ENCODE measurements at regions not wholly inside any gene's neighbourhood (a gene's known extent, or its start where the extent isn't known, plus 50 kb on each side); places are given as distances from the start of the nearest gene placed in this dataset.

GRCh38 chr1:98217601-98218000 is 296.8 kb upstream of the DPYD start:
- intact Hi-C loops (cut with micrococcal nuclease) = no loop called here
- Mint-ChIP-seq H3K27ac (no peak overlapping the region), H3K4me3 (no peak overlapping the region), H3K27me3 (ENCODE audit: low read depth) (no peaks in the 10 kb centered on the region), H3K4me1 (ENCODE audit: low read depth) (no peaks in the 10 kb centered on the region), H3K9me3 (peaks cover 3% of the 10 kb centered on the region), H3K36me3 (ENCODE audit: low read depth) (no peaks in the 10 kb centered on the region)
- DNase-seq = no peak
- CTCF ChIA-PET = interaction anchor here (0.6 kb wide), 1 partner anchor 10 kb away, joined by 3 read pairs; no protein-coding TSS in a partner anchor

DNA sequence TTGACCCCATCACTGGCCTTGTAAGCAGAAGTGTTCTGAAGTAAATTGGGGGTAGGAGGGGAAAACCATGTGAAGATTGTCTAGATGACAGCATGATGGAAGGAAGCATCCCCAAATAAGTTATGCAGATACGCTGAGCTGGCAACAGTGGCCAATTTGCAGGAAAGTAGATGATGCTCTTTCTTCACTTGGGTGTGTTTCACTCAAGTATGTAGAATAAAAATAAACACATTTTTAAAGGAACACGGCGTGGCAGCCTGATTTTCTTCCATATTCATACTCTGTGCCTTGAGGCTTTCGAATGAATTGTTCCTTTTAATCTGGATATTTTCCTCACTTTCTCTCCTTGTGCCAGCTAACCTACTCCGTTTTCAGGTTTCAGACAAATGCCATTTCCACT is 295.5 kb upstream of the DPYD start:
- H3K36me3 Mint-ChIP-seq (ENCODE audit: low read depth) = no peaks in the 10 kb centered on the region
- CTCF ChIA-PET = no interaction called here
- no peak for DNase-seq
- no peaks in the 10 kb centered on the region for H3K4me1 Mint-ChIP-seq (ENCODE audit: low read depth)
- no peaks in the 10 kb centered on the region for H3K27me3 Mint-ChIP-seq (ENCODE audit: low read depth)
- intact Hi-C loops (cut with micrococcal nuclease) = no loop called here
- H3K4me3 Mint-ChIP-seq = no peak overlapping the region
- H3K27ac Mint-ChIP-seq = no peak overlapping the region
- peaks cover 3% of the 10 kb centered on the region for H3K9me3 Mint-ChIP-seq

- DNase-seq = no peak
- H3K27ac Mint-ChIP-seq = no peak overlapping the region
- CTCF ChIA-PET = no interaction called here
- H3K36me3 Mint-ChIP-seq (ENCODE audit: low read depth) = no peaks in the 10 kb centered on the region
- intact Hi-C loops (cut with micrococcal nuclease) = no loop called here
- H3K9me3 Mint-ChIP-seq = peaks cover 3% of the 10 kb centered on the region
- no peaks in the 10 kb centered on the region for H3K4me1 Mint-ChIP-seq (ENCODE audit: low read depth)
- no peaks in the 10 kb centered on the region for H3K27me3 Mint-ChIP-seq (ENCODE audit: low read depth)
- no peak overlapping the region for H3K4me3 Mint-ChIP-seq
Observed at GRCh38 chr1:98211271-98211845, 290.5 kb upstream of the DPYD start.

GRCh38 chr1:98210563-98210962 is 289.7 kb upstream of the DPYD start:
- Mint-ChIP-seq H3K36me3 (ENCODE audit: low read depth) (no peaks in the 10 kb centered on the region), H3K27me3 (ENCODE audit: low read depth) (no peaks in the 10 kb centered on the region), H3K4me3 (no peak overlapping the region), H3K27ac (no peak overlapping the region), H3K9me3 (peaks cover 2% of the 10 kb centered on the region), H3K4me1 (ENCODE audit: low read depth) (no peaks in the 10 kb centered on the region)
- CTCF ChIA-PET = no interaction called here
- intact Hi-C loops (cut with micrococcal nuclease) = no loop called here
- DNase-seq = no peak

DNA sequence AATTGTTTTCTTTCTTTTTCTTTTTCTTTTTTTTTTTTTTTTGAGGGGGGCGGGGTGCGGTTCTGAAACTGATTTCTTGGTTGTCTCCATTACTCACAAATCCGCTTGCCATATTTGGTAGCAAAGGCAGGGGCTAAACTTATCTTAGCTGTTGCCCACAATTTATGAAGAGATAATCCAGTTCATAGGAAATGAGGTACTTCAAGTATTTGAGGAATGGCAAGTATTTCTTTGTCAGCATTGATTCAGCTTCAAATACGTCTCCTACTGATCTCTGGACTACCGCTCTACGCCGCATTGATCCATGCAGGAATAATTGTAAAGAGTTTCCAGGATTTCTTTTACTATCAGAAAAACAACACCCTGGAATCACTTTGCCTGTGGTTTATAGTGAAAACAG is 289.2 kb upstream of the DPYD start:
- CTCF ChIA-PET = no interaction called here
- Mint-ChIP-seq H3K4me1 (ENCODE audit: low read depth) (no peaks in the 10 kb centered on the region), H3K9me3 (no peaks in the 10 kb centered on the region), H3K36me3 (ENCODE audit: low read depth) (no peaks in the 10 kb centered on the region), H3K27me3 (ENCODE audit: low read depth) (no peaks in the 10 kb centered on the region), H3K27ac (no peak overlapping the region), H3K4me3 (no peak overlapping the region)
- DNase-seq = no peak
- intact Hi-C loops (cut with micrococcal nuclease) = no loop called here

GRCh38 chr1:98205291-98206017 is 284.6 kb upstream of the DPYD start:
- H3K4me1 Mint-ChIP-seq (ENCODE audit: low read depth) = no peaks in the 10 kb centered on the region
- CTCF ChIA-PET = no interaction called here
- H3K27me3 Mint-ChIP-seq (ENCODE audit: low read depth) = peaks cover under 1% of the 10 kb centered on the region
- no peaks in the 10 kb centered on the region for H3K9me3 Mint-ChIP-seq
- H3K27ac Mint-ChIP-seq = no peak overlapping the region
- no peak overlapping the region for H3K4me3 Mint-ChIP-seq
- no peak for DNase-seq
- no peaks in the 10 kb centered on the region for H3K36me3 Mint-ChIP-seq (ENCODE audit: low read depth)
- intact Hi-C loops (cut with micrococcal nuclease) = no loop called here

GRCh38 chr1:98203466-98203865 is 282.6 kb upstream of the DPYD start:
- Mint-ChIP-seq H3K9me3 (no peaks in the 10 kb centered on the region), H3K27me3 (ENCODE audit: low read depth) (peaks cover 3% of the 10 kb centered on the region), H3K4me1 (ENCODE audit: low read depth) (no peaks in the 10 kb centered on the region), H3K4me3 (no peak overlapping the region), H3K27ac (no peak overlapping the region), H3K36me3 (ENCODE audit: low read depth) (no peaks in the 10 kb centered on the region)
- intact Hi-C loops (cut with micrococcal nuclease) = no loop called here
- CTCF ChIA-PET = no interaction called here
- DNase-seq = no peak

- Mint-ChIP-seq H3K4me3 (no peak overlapping the region), H3K36me3 (ENCODE audit: low read depth) (no peaks in the 10 kb centered on the region), H3K4me1 (ENCODE audit: low read depth) (no peaks in the 10 kb centered on the region), H3K27me3 (ENCODE audit: low read depth) (peaks cover 3% of the 10 kb centered on the region), H3K27ac (no peak overlapping the region), H3K9me3 (no peaks in the 10 kb centered on the region)
- intact Hi-C loops (cut with micrococcal nuclease) = no loop called here
- CTCF ChIA-PET = no interaction called here
- DNase-seq = no peak
Observed at GRCh38 chr1:98201666-98202081, 280.8 kb upstream of the DPYD start.

- Mint-ChIP-seq H3K4me3 (no peak overlapping the region), H3K27ac (no peak overlapping the region), H3K4me1 (ENCODE audit: low read depth) (no peaks in the 10 kb centered on the region), H3K9me3 (no peaks in the 10 kb centered on the region), H3K27me3 (ENCODE audit: low read depth) (peaks cover 3% of the 10 kb centered on the region), H3K36me3 (ENCODE audit: low read depth) (no peaks in the 10 kb centered on the region)
- no peak for DNase-seq
- CTCF ChIA-PET = no interaction called here
- intact Hi-C loops (cut with micrococcal nuclease) = no loop called here
Observed at GRCh38 chr1:98197356-98197755, 276.5 kb upstream of the DPYD start.

DNA sequence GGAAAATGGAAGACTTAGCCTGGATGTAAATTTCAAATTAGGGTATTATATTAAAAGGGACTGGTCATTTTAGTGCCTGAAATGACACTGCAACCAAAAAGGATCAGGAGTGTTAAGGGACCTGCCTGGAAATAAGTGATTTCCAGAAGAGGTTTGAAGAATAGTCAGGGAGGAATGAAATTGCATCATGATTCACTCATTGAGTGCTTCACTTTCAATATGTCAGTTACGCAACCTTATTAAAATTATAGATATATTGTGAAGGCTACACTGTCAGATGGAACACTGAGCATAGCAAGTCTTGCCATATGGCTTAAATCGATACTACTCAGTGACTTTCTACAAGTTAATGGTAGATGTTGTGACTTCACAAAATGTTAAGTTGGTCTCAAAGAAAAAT is 275.2 kb upstream of the DPYD start:
- H3K27ac Mint-ChIP-seq = no peak overlapping the region
- H3K27me3 Mint-ChIP-seq (ENCODE audit: low read depth) = peaks cover 3% of the 10 kb centered on the region
- CTCF ChIA-PET = no interaction called here
- H3K4me1 Mint-ChIP-seq (ENCODE audit: low read depth) = no peaks in the 10 kb centered on the region
- intact Hi-C loops (cut with micrococcal nuclease) = no loop called here
- no peaks in the 10 kb centered on the region for H3K9me3 Mint-ChIP-seq
- no peaks in the 10 kb centered on the region for H3K36me3 Mint-ChIP-seq (ENCODE audit: low read depth)
- no peak for DNase-seq
- no peak overlapping the region for H3K4me3 Mint-ChIP-seq

- intact Hi-C loops (cut with micrococcal nuclease) = no loop called here
- Mint-ChIP-seq H3K4me3 (no peak overlapping the region), H3K27ac (no peak overlapping the region), H3K27me3 (ENCODE audit: low read depth) (no peaks in the 10 kb centered on the region), H3K4me1 (ENCODE audit: low read depth) (no peaks in the 10 kb centered on the region), H3K36me3 (ENCODE audit: low read depth) (no peaks in the 10 kb centered on the region), H3K9me3 (no peaks in the 10 kb centered on the region)
- no peak for DNase-seq
- CTCF ChIA-PET = no interaction called here
Observed at GRCh38 chr1:98188774-98189173, 267.9 kb upstream of the DPYD start.

GRCh38 chr1:98184856-98185255 is 264.0 kb upstream of the DPYD start:
- Mint-ChIP-seq H3K27ac (no peak overlapping the region), H3K9me3 (no peaks in the 10 kb centered on the region), H3K4me1 (ENCODE audit: low read depth) (no peaks in the 10 kb centered on the region), H3K27me3 (ENCODE audit: low read depth) (no peaks in the 10 kb centered on the region), H3K4me3 (no peak overlapping the region), H3K36me3 (ENCODE audit: low read depth) (no peaks in the 10 kb centered on the region)
- no peak for DNase-seq
- CTCF ChIA-PET = no interaction called here
- intact Hi-C loops (cut with micrococcal nuclease) = no loop called here

DNA sequence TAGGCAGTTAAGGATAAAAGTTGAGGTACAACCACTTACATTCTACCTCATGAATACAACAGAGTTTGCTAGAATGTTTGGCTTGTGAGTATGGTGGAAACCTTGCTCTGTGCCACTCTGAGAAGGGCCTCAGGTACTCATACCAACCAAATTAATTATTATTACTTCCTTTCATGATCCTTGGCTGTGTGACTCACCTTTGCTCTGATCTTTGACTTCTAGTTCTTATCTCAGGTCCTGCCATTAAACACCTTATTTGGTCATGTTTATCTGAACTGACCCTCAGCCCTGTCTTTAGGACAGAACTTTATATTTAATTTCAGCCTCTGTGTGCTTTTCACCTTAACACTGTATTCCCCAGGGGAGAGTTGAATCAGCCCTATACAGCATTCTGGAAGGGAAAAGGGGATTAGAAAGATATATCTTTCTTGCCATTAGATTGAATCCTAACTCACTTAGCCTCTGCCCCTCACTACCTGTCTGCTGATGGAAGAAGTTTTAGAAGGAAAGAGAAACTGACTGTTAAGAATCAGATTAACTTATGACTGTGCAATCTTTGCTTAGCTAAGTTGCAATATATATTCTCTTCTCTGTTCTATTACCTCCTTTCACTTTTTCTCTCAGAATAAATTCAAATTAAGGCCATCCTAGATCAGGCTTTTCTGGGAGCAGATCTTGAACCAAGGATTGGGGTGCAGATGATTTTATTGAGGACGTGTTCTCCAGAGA is 260.4 kb upstream of the DPYD start:
- no peaks in the 10 kb centered on the region for H3K27me3 Mint-ChIP-seq (ENCODE audit: low read depth)
- no peak overlapping the region for H3K4me3 Mint-ChIP-seq
- H3K4me1 Mint-ChIP-seq (ENCODE audit: low read depth) = no peaks in the 10 kb centered on the region
- H3K27ac Mint-ChIP-seq = no peak overlapping the region
- intact Hi-C loops (cut with micrococcal nuclease) = no loop called here
- CTCF ChIA-PET = no interaction called here
- DNase-seq = no peak
- no peaks in the 10 kb centered on the region for H3K9me3 Mint-ChIP-seq
- H3K36me3 Mint-ChIP-seq (ENCODE audit: low read depth) = no peaks in the 10 kb centered on the region

Measured in activated naive CD4-positive, alpha-beta T cell treated with anti-CD3 and anti-CD28 coated beads for 36 hours (primary cell).